Tibial nerve (tissue), 4 donors: ENCODE measurements at regions not wholly inside any gene's neighbourhood (a gene's known extent, or its start where the extent isn't known, plus 50 kb on each side); places are given as distances from the start of the nearest gene placed in this dataset.

Source experiments
- DNase-seq, 2 donors: peaks; one replicate each; pipeline ENCODE4 v3.0.0-alpha.2; 2019; ENCODE audit warnings: low spot score in 2 of 2
- H3K27ac ChIP-seq, 4 donors: fragments of 200-600 bp; sonication (generic) in 3 of 4; one replicate each; pipeline ENCODE4 v1.5.1; 2017 to 2019; ENCODE audit warnings: mild to moderate bottlenecking in 1 of 4
- H3K27me3 ChIP-seq, 2 donors: fragments of 200-600 bp; sonication (generic) in 1 of 2; one replicate each; pipeline versions ENCODE4 v1.5.1 to v1.6.0; 2017 to 2019
- H3K36me3 ChIP-seq, 3 donors: fragments of 200-600 bp; sonication (generic); one replicate each; pipeline ENCODE4 v1.5.1; 2018 to 2019
- H3K4me1 ChIP-seq, 4 donors: fragments of 200-600 bp; sonication (generic) in 3 of 4; one replicate each; pipeline ENCODE4 v1.5.1; 2017 to 2019
- H3K4me3 ChIP-seq, 4 donors: fragments of 200-600 bp; sonication (generic) in 3 of 4; one replicate each; pipeline ENCODE4 v1.5.1; 2017 to 2019; ENCODE audit warnings: mild to moderate bottlenecking in 1 of 4, moderate library complexity in 1 of 4
- H3K9me3 ChIP-seq, 4 donors: fragments of 200-600 bp; sonication (generic) in 3 of 4; one replicate each; pipeline ENCODE4 v1.5.1; 2017 to 2019
- CTCF ChIP-seq, 5 experiments: fragments of 200-600 bp in 3 of 5; fragments of 450-650 bp in 2 of 5; sonication (generic) in 3 of 5; IDR thresholded peaks; one replicate each; pipeline ENCODE4 v1.5.1; 2016 to 2019; ENCODE audit warnings: antibody characterized with exemption in 5 of 5, mild to moderate bottlenecking in 3 of 5, moderate library complexity in 2 of 5
- EP300 ChIP-seq, 2 donors: sonication (generic); formaldehyde crosslinking; IDR thresholded peaks; one replicate each; pipeline ENCODE4 v1.6.1; 2017; ENCODE audit warnings: antibody characterized with exemption in 2 of 2, mild to moderate bottlenecking in 1 of 2
- POLR2A ChIP-seq, 2 donors: fragments of 450-650 bp; IDR thresholded peaks; one replicate each; pipeline ENCODE4 v1.6.1; 2017; ENCODE audit warnings: antibody characterized with exemption in 2 of 2, mild to moderate bottlenecking in 2 of 2, moderate library complexity in 2 of 2
- WGBS, 2 donors: methylation state at CpG; one replicate each; pipeline ENCODE4 v1.1.5; 2018; 5-methylcytosine and 5-hydroxymethylcytosine counted together

- TF ChIP-seq POLR2A (IDR thresholded peaks at IDR 0.05) (no peak), EP300 (IDR thresholded peaks at IDR 0.05) (no peak), CTCF (IDR thresholded peaks at IDR 0.05) (no peak)
- Histone ChIP-seq H3K9me3 (no peaks in the 10 kb centered on the region), H3K4me3 (no peak overlapping the region), H3K36me3 (no peaks in the 10 kb centered on the region), H3K4me1 (no peaks in the 10 kb centered on the region), H3K27ac (no peak overlapping the region), H3K27me3 (no peaks in the 10 kb centered on the region)
- 75 to 82% methylated on average over 6 of the region's 6 CpGs for WGBS, 2 donors
- no peak for DNase-seq
These were observed 836.9 kb upstream of the FANCL start for GRCh38 chr2:59077981-59078531.

GRCh38 chr2:59077026-59077725, 836.1 kb upstream of the FANCL start:
- no peak overlapping the region for H3K27ac ChIP-seq
- no peak overlapping the region for H3K4me3 ChIP-seq
- 67 to 74% methylated on average over 6 of the region's 6 CpGs for WGBS, 2 donors
- H3K36me3 ChIP-seq = no peaks in the 10 kb centered on the region
- no peak for DNase-seq
- H3K4me1 ChIP-seq = no peaks in the 10 kb centered on the region
- no peaks in the 10 kb centered on the region for H3K9me3 ChIP-seq
- no peak for TF ChIP-seq EP300 (IDR thresholded peaks at IDR 0.05)
- no peak for TF ChIP-seq POLR2A (IDR thresholded peaks at IDR 0.05)
- TF ChIP-seq CTCF (IDR thresholded peaks at IDR 0.05) = no peak
- H3K27me3 ChIP-seq = no peaks in the 10 kb centered on the region

GRCh38 chr2:59076079-59076619, 835.0 kb upstream of the FANCL start:
- TF ChIP-seq EP300 (IDR thresholded peaks at IDR 0.05) (no peak), POLR2A (IDR thresholded peaks at IDR 0.05) (no peak), CTCF (IDR thresholded peaks at IDR 0.05) (no peak)
- no peak for DNase-seq
- WGBS, 2 donors = 59 to 64% methylated on average over 5 of the region's 5 CpGs

GRCh38 chr2:59074071-59074470, 832.9 kb upstream of the FANCL start:
- H3K4me3 ChIP-seq = no peak overlapping the region
- no peaks in the 10 kb centered on the region for H3K36me3 ChIP-seq
- no peak overlapping the region for H3K27ac ChIP-seq
- no peak for DNase-seq
- H3K9me3 ChIP-seq = peaks cover 0 to 9% (median 0%) of the 10 kb centered on the region in 4 donors
- no peaks in the 10 kb centered on the region for H3K4me1 ChIP-seq
- TF ChIP-seq EP300 (IDR thresholded peaks at IDR 0.05) (no peak), CTCF (IDR thresholded peaks at IDR 0.05) (no peak), POLR2A (IDR thresholded peaks at IDR 0.05) (no peak)
- WGBS, 2 donors = 90 to 91% methylated on average over 3 of the region's 3 CpGs
- H3K27me3 ChIP-seq = no peaks in the 10 kb centered on the region

More at GRCh38 chr2:59076079-59076619, 835.0 kb upstream of the FANCL start:
- H3K4me3 ChIP-seq = no peak overlapping the region
- H3K36me3 ChIP-seq = no peaks in the 10 kb centered on the region
- peaks cover 0 to 8% (median 0%) of the 10 kb centered on the region in 4 donors for H3K9me3 ChIP-seq
- H3K27me3 ChIP-seq = no peaks in the 10 kb centered on the region
- H3K27ac ChIP-seq = no peak overlapping the region
- H3K4me1 ChIP-seq = no peaks in the 10 kb centered on the region

GRCh38 chr2:59073286-59073685, 832.2 kb upstream of the FANCL start:
- Histone ChIP-seq H3K4me3 (no peak overlapping the region), H3K27me3 (no peaks in the 10 kb centered on the region), H3K27ac (no peak overlapping the region), H3K36me3 (no peaks in the 10 kb centered on the region), H3K9me3 (peaks cover 0 to 9% (median 0%) of the 10 kb centered on the region in 4 donors), H3K4me1 (no peaks in the 10 kb centered on the region)
- no peak for DNase-seq
- TF ChIP-seq POLR2A (IDR thresholded peaks at IDR 0.05) (no peak), EP300 (IDR thresholded peaks at IDR 0.05) (no peak), CTCF (IDR thresholded peaks at IDR 0.05) (no peak)
- 89 to 92% methylated on average over 6 of the region's 6 CpGs for WGBS, 2 donors
